PC-9 (cell line): ENCODE measurements at regions not wholly inside any gene's neighbourhood (a gene's known extent, or its start where the extent isn't known, plus 50 kb on each side); places are given as distances from the start of the nearest gene placed in this dataset.

Experiments used
- BruUV-seq: library from RNA; stranded (reverse); fragments of 400-500 nt; replicated peaks from 2 replicates; lab custom pipeline; 2021; lab: Mats Ljungman, UMichigan
- CTCF ChIA-PET: fragments of 300-600 bp; sonication (Branson Sonifier 250); formaldehyde crosslinking; loops from one replicate; lab custom pipeline; 2022; ENCODE audit warnings: antibody characterized with exemption; lab: Charles Lee
- POLR2A ChIA-PET: fragments of 300-600 bp; sonication (Branson Sonifier 250); formaldehyde crosslinking; loops from one replicate; lab custom pipeline; 2022; ENCODE audit warnings: antibody characterized with exemption; ENCODE audit not compliant: unreplicated experiment; lab: Charles Lee
- DNase-seq, 2 experiments: peaks; one replicate each; pipeline versions ENCODE4 v3.0.0 to v3.0.0-alpha.2; 2015 to 2022; ENCODE audit warnings: mixed read lengths in 1 of 2
- H2AFZ ChIP-seq: fragments of 200-600 bp; sonication (generic); 2 replicates; pipeline ENCODE4 v1.8.1; 2017; ENCODE audit warnings: antibody characterized with exemption
- H3F3A ChIP-seq: fragments of 200-600 bp; sonication (generic); 2 replicates; pipeline ENCODE4 v1.8.1; 2017; ENCODE audit warnings: antibody characterized with exemption, mild to moderate bottlenecking, low read depth; ENCODE audit not compliant: insufficient read depth
- H3K27ac ChIP-seq: fragments of 200-600 bp; sonication (generic); 2 replicates; pipeline ENCODE4 v1.6.1; 2016; ENCODE audit warnings: mixed run types
- H3K27me3 ChIP-seq: fragments of 200-600 bp; sonication (generic); 2 replicates; pipeline ENCODE4 v1.6.1; 2016; ENCODE audit warnings: low read depth, mixed run types; ENCODE audit not compliant: insufficient read depth
- H3K36me3 ChIP-seq: fragments of 200-600 bp; sonication (generic); 2 replicates; pipeline ENCODE4 v1.6.1; 2016; ENCODE audit warnings: low read depth, mixed run types
- H3K4me1 ChIP-seq: fragments of 200-600 bp; sonication (generic); replicated peaks from 2 replicates; pipeline ENCODE4 v1.6.1; 2016; ENCODE audit warnings: mixed run types; ENCODE audit not compliant: insufficient read depth
- H3K4me2 ChIP-seq: fragments of 200-600 bp; sonication (generic); 2 replicates; pipeline ENCODE4 v1.6.1; 2017; ENCODE audit warnings: mixed run types
- H3K4me3 ChIP-seq: fragments of 200-600 bp; sonication (generic); 2 replicates; pipeline ENCODE4 v1.6.1; 2016; ENCODE audit warnings: mixed run types
- H3K79me2 ChIP-seq: fragments of 200-600 bp; sonication (generic); 2 replicates; pipeline ENCODE4 v1.6.1; 2017; ENCODE audit warnings: low read depth, mixed run types
- H3K9me2 ChIP-seq: fragments of 200-600 bp; sonication (generic); 2 replicates; pipeline ENCODE4 v1.8.1; 2017; ENCODE audit warnings: mild to moderate bottlenecking; ENCODE audit not compliant: insufficient read depth
- H3K9me3 ChIP-seq: fragments of 200-600 bp; sonication (generic); 2 replicates; pipeline ENCODE4 v1.8.1; 2016; ENCODE audit warnings: low read depth; ENCODE audit not compliant: insufficient read depth
- H4K20me1 ChIP-seq: fragments of 200-600 bp; sonication (generic); 2 replicates; pipeline ENCODE4 v1.8.1; 2017; ENCODE audit not compliant: insufficient read depth
- EZH2 ChIP-seq: fragments of 200-600 bp; sonication (generic); IDR thresholded peaks from 2 replicates; pipeline ENCODE4 v1.8.0; 2017; ENCODE audit warnings: antibody characterized with exemption, low read depth
- intact Hi-C: fragments of 100-400 bp; cut with micrococcal nuclease; formaldehyde crosslinking; loops from one replicate; pipeline ENCODE4 v1.10.0; 2022; ENCODE audit not compliant: unreplicated experiment
- TF ChIP-seq, protein P1 (sequence below): fragments of 200-600 bp; sonication (generic); conservative IDR thresholded peaks from 2 replicates; pipeline ENCODE4 v1.6.1; 2017; ENCODE audit warnings: mixed run types, antibody characterized with exemption, mild to moderate bottlenecking, moderate library complexity

DNA sequence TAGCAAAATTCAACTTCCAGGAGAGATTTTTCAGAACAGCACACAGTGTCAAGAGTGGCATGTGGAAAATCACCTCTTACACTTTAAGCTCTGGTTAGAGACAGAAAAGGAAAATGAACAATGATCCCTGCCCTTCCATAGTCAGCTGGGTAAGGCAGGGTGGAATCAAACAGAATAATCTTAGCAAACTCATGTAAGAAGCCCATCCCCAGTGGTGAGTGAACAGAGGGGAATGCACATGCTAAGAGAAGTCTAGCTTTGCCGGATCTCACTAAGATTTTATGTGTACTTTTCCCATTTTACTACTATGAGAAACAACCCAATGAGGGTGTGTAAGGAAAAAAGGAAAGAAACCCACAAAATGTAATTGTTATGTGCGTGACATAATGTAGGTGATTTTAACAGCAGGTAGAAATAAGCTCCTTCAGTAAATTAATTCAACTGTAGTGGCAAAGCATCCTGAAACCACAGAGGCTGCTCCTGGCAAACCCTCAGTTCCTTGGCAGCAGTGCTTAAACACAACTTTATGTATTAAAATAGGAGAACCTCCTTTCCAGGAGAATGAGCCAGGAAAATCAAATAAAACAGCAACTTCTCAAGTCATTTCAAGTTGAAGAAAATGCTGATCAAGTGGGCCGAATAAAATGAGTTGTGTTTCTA lies 366.0 kb upstream of the TRPC7 start:
- Histone ChIP-seq H3K9me3 (no peaks in the 10 kb centered on the region), H2AFZ (peak overlapping the region; percentile 5), H4K20me1 (no peaks in the 10 kb centered on the region), H3K27me3 (no peaks in the 10 kb centered on the region), H3F3A (peaks cover 30% of the 10 kb centered on the region), H3K79me2 (no peaks in the 10 kb centered on the region), H3K36me3 (no peaks in the 10 kb centered on the region), H3K4me3 (peak overlapping the region; percentile 18; the same call in 1 of the 2 replicates), H3K4me2 (peak overlapping the region; percentile 75), H3K27ac (peak overlapping the region; percentile 95), H3K9me2 (no peaks in the 10 kb centered on the region), H3K4me1 (peaks cover 37% of the 10 kb centered on the region)
- TF ChIP-seq, protein P1, sequence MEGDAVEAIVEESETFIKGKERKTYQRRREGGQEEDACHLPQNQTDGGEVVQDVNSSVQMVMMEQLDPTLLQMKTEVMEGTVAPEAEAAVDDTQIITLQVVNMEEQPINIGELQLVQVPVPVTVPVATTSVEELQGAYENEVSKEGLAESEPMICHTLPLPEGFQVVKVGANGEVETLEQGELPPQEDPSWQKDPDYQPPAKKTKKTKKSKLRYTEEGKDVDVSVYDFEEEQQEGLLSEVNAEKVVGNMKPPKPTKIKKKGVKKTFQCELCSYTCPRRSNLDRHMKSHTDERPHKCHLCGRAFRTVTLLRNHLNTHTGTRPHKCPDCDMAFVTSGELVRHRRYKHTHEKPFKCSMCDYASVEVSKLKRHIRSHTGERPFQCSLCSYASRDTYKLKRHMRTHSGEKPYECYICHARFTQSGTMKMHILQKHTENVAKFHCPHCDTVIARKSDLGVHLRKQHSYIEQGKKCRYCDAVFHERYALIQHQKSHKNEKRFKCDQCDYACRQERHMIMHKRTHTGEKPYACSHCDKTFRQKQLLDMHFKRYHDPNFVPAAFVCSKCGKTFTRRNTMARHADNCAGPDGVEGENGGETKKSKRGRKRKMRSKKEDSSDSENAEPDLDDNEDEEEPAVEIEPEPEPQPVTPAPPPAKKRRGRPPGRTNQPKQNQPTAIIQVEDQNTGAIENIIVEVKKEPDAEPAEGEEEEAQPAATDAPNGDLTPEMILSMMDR = no peak
- TF ChIP-seq EZH2 = no peak
- BruUV-seq = no TSS peak
- CTCF ChIA-PET = interaction anchor here (0.5 kb wide), 1 partner anchor 32 kb away, joined by 3 read pairs; no protein-coding TSS in a partner anchor
- POLR2A ChIA-PET = interaction anchor here (0.5 kb wide), 2 partner anchors 556 to 581 kb away, joined by 4 to 6 read pairs; no protein-coding TSS in a partner anchor
- intact Hi-C loops = loop anchor here (2.0 kb wide), 1 partner anchor 35 kb away; no protein-coding TSS in a partner anchor
- no peak for DNase-seq

DNA sequence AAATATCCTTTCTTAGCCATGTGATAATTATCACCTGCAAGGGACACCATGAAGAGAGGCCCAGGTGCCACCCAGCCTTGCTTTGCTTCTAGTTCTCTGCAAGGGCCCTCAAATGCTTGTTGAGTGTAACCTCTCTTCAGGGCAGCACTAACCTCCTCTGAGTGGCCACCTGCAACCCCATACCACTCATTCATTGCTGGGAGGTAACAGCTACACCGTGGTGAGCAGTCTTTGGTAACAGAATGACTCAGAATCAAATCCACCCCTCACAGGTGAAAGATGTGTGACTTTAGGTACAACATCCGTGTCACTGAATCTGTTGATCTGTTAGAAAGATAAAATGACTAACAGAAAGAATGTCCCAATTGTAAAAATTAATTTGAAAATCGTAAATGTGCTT lies 365.1 kb upstream of the TRPC7 start:
- H3K4me1 ChIP-seq = peaks cover 37% of the 10 kb centered on the region
- peak overlapping the region; percentile 95 for H3K27ac ChIP-seq
- no peaks in the 10 kb centered on the region for H3K9me2 ChIP-seq
- H2AFZ ChIP-seq = no peak overlapping the region
- TF ChIP-seq EZH2 = no peak
- TF ChIP-seq, protein P1 = no peak
- no peaks in the 10 kb centered on the region for H4K20me1 ChIP-seq
- peak overlapping the region; percentile 18; the same call in 1 of the 2 replicates for H3K4me3 ChIP-seq
- CTCF ChIA-PET = no interaction called here
- peak overlapping the region; percentile 75 for H3K4me2 ChIP-seq
- no peaks in the 10 kb centered on the region for H3K79me2 ChIP-seq
- BruUV-seq = no TSS peak
- POLR2A ChIA-PET = interaction anchor here (0.6 kb wide), 1 partner anchor 1170 kb away, joined by 7 read pairs; no protein-coding TSS in a partner anchor
- peaks cover 30% of the 10 kb centered on the region for H3F3A ChIP-seq
- H3K9me3 ChIP-seq = no peaks in the 10 kb centered on the region
- no peaks in the 10 kb centered on the region for H3K36me3 ChIP-seq
- intact Hi-C loops = loop anchor here (2.0 kb wide), 1 partner anchor 36 kb away; no protein-coding TSS in a partner anchor
- no peaks in the 10 kb centered on the region for H3K27me3 ChIP-seq
- peak; percentile 48 to 97 for DNase-seq

DNA sequence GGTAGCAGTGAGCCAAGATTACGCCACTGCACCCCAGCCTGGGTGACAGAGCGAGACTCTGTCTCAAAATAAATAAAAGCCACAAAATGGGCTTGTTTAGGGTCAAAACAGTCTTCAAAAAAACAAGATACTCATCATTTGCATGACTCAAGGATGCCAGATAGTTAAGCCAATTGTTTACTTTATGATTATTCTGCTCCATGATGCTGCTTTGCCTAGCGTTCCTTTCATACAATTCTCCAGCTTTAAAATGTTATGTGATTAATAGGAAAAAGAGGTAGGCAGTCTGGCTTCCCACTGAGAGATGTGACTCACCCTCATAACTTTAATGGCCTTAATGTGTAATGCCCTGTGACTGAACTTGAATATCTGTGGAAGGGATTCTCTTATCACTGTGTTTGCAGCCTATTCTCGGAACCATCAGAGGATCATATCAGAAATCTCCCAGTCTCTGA lies 364.6 kb upstream of the TRPC7 start:
- Histone ChIP-seq H3K9me2 (no peaks in the 10 kb centered on the region), H3K9me3 (no peaks in the 10 kb centered on the region), H3K4me3 (peak overlapping the region; percentile 18; the same call in 1 of the 2 replicates), H3F3A (peaks cover 30% of the 10 kb centered on the region), H3K79me2 (no peaks in the 10 kb centered on the region), H2AFZ (no peak overlapping the region), H3K4me1 (peaks cover 41% of the 10 kb centered on the region), H3K27me3 (no peaks in the 10 kb centered on the region), H3K36me3 (no peaks in the 10 kb centered on the region), H4K20me1 (no peaks in the 10 kb centered on the region), H3K27ac (peak overlapping the region; percentile 95), H3K4me2 (peak overlapping the region; percentile 75)
- no TSS peak for BruUV-seq
- intact Hi-C loops = loop anchor here (2.0 kb wide), 1 partner anchor 37 kb away; no protein-coding TSS in a partner anchor
- ChIA-PET POLR2A (interaction anchor here (0.7 kb wide), 1 partner anchor 74 kb away, joined by 6 read pairs; no protein-coding TSS in a partner anchor), CTCF (no interaction called here)
- TF ChIP-seq, protein P1 = no peak
- TF ChIP-seq EZH2 = no peak
- DNase-seq = peak; percentile 35 to 97
